ENCODE measurements at regions not wholly inside any gene's neighbourhood (a gene's known extent, or its start where the extent isn't known, plus 50 kb on each side); places are given as distances from the start of the nearest gene placed in this dataset.

DNA sequence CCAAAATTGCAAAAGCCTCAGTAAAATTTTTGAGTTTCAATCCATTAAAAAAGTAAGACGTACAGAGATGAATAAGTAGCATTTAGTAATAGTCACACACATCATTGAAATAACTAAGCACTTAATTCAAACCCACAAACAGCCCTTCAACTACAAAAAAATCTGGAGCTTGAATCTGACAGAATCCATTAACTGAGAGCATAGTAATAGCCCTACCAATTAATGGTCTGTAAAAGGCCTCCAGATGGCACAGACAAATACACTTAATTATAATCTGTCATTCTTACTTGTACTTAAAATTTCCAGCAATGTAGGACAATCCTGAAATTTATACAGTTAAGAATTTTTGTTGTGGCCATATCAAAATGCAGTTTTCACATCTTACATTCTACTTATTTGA is 246.9 kb downstream of the VGLL3 start:
- no peak overlapping the region for H3K4me3 ChIP-seq
- H3K4me2 ChIP-seq, result no peak overlapping the region
- TF ChIP-seq EZH2 (IDR thresholded peaks at IDR 0.05; ENCODE audit: borderline replicate concordance) (no peak), EZH2phosphoT487 (IDR thresholded peaks at IDR 0.05; ENCODE audit: low read depth, severe bottlenecking, unreplicated experiment) (no peak)
- TF ChIP-seq, protein P1, sequence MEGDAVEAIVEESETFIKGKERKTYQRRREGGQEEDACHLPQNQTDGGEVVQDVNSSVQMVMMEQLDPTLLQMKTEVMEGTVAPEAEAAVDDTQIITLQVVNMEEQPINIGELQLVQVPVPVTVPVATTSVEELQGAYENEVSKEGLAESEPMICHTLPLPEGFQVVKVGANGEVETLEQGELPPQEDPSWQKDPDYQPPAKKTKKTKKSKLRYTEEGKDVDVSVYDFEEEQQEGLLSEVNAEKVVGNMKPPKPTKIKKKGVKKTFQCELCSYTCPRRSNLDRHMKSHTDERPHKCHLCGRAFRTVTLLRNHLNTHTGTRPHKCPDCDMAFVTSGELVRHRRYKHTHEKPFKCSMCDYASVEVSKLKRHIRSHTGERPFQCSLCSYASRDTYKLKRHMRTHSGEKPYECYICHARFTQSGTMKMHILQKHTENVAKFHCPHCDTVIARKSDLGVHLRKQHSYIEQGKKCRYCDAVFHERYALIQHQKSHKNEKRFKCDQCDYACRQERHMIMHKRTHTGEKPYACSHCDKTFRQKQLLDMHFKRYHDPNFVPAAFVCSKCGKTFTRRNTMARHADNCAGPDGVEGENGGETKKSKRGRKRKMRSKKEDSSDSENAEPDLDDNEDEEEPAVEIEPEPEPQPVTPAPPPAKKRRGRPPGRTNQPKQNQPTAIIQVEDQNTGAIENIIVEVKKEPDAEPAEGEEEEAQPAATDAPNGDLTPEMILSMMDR (IDR thresholded peaks at IDR 0.05; ENCODE audit: poor library complexity), result no peak
- H3K27me3 ChIP-seq, result no peaks in the 10 kb centered on the region
- WGBS (ENCODE audit: low lambda C conversion rate, missing lambda C conversion rate), result 0% methylated on average over 1 of the region's 1 CpG
- no peaks in the 10 kb centered on the region for H3K36me3 ChIP-seq (replicated peaks; ENCODE audit: insufficient read depth, low read depth)
- no peak overlapping the region for H2AFZ ChIP-seq
- no peak overlapping the region for H3K27ac ChIP-seq
- H3K79me2 ChIP-seq, result no peaks in the 10 kb centered on the region
- no peak for DNase-seq (ENCODE audit: low spot score)
- no peaks in the 10 kb centered on the region for H4K20me1 ChIP-seq (ENCODE audit: insufficient read depth, poor library complexity, severe bottlenecking)
- no peaks in the 10 kb centered on the region for H3K4me1 ChIP-seq (ENCODE audit: insufficient read depth)
- no peaks in the 10 kb centered on the region for H3K9me3 ChIP-seq (ENCODE audit: low read depth)
- H3K9me2 ChIP-seq (replicated peaks; ENCODE audit: insufficient read depth), result no peaks in the 10 kb centered on the region

DNA sequence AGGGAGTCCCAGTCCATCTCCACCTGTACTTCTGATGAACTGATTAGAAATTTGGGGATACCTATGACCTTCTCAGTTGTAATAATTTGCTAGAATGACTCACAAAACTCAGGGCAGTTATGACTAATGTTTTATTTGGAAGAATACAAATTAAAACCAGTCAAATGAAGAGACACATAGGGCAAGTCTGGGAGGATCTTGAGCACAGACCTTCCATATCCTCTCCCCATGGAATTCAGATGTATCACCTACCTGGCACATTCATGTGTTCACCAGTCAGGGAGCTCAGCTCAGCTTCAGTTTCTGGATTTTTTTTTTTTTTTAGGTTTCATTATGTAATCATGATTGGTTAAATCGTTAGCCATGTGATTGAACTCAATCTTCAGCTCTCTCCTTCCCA is 247.7 kb downstream of the VGLL3 start:
- Histone ChIP-seq H4K20me1 (ENCODE audit: insufficient read depth, poor library complexity, severe bottlenecking) (no peaks in the 10 kb centered on the region), H3K36me3 (replicated peaks; ENCODE audit: insufficient read depth, low read depth) (no peaks in the 10 kb centered on the region), H2AFZ (no peak overlapping the region), H3K4me1 (ENCODE audit: insufficient read depth) (no peaks in the 10 kb centered on the region), H3K9me3 (ENCODE audit: low read depth) (no peaks in the 10 kb centered on the region), H3K79me2 (no peaks in the 10 kb centered on the region), H3K27me3 (no peaks in the 10 kb centered on the region), H3K27ac (no peak overlapping the region), H3K4me2 (no peak overlapping the region), H3K9me2 (replicated peaks; ENCODE audit: insufficient read depth) (no peaks in the 10 kb centered on the region), H3K4me3 (no peak overlapping the region)
- WGBS (ENCODE audit: low lambda C conversion rate, missing lambda C conversion rate), result 100% methylated on average over 1 of the region's 1 CpG
- no peak for DNase-seq (ENCODE audit: low spot score)
- TF ChIP-seq EZH2phosphoT487 (IDR thresholded peaks at IDR 0.05; ENCODE audit: low read depth, severe bottlenecking, unreplicated experiment), result no peak
- TF ChIP-seq, protein P1 (IDR thresholded peaks at IDR 0.05; ENCODE audit: poor library complexity), result no peak
- TF ChIP-seq EZH2 (IDR thresholded peaks at IDR 0.05; ENCODE audit: borderline replicate concordance), result no peak

GRCh38 chr3:86740751-86741150 is 250.2 kb downstream of the VGLL3 start:
- H3K4me1 ChIP-seq (ENCODE audit: insufficient read depth), result no peaks in the 10 kb centered on the region
- H2AFZ ChIP-seq, result no peak overlapping the region
- no peak overlapping the region for H3K4me2 ChIP-seq
- no peaks in the 10 kb centered on the region for H4K20me1 ChIP-seq (ENCODE audit: insufficient read depth, poor library complexity, severe bottlenecking)
- H3K9me3 ChIP-seq (ENCODE audit: low read depth), result no peaks in the 10 kb centered on the region
- no peaks in the 10 kb centered on the region for H3K9me2 ChIP-seq (replicated peaks; ENCODE audit: insufficient read depth)
- TF ChIP-seq, protein P1 (IDR thresholded peaks at IDR 0.05; ENCODE audit: poor library complexity), result no peak
- TF ChIP-seq EZH2phosphoT487 (IDR thresholded peaks at IDR 0.05; ENCODE audit: low read depth, severe bottlenecking, unreplicated experiment) (no peak), EZH2 (IDR thresholded peaks at IDR 0.05; ENCODE audit: borderline replicate concordance) (no peak)
- no peaks in the 10 kb centered on the region for H3K27me3 ChIP-seq
- DNase-seq (ENCODE audit: low spot score), result no peak
- no peak overlapping the region for H3K4me3 ChIP-seq
- 92% methylated on average over 3 of the region's 3 CpGs for WGBS (ENCODE audit: low lambda C conversion rate, missing lambda C conversion rate)
- H3K79me2 ChIP-seq, result no peaks in the 10 kb centered on the region
- H3K27ac ChIP-seq, result no peak overlapping the region
- H3K36me3 ChIP-seq (replicated peaks; ENCODE audit: insufficient read depth, low read depth), result no peaks in the 10 kb centered on the region

DNA sequence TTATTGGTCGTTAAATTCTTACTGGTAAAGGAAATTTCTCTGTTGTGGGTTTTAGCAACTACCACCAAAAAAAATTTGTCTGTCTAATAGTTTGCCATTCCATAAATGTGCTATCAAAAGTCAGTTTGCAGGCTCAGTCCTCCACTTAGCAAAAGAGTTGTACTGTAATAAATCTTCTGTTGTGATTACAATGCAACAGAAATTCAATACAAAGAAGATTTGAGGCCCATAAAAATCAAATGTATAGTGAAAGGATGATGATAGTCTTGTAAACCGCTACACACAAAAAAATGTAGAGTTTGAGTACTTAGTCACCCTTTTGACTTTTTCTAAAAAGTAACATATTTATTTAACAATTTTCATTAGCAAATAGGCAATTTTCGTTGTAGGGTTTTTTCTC is 251.7 kb downstream of the VGLL3 start:
- DNase-seq (ENCODE audit: low spot score), result no peak
- no peak overlapping the region for H3K4me2 ChIP-seq
- WGBS (ENCODE audit: low lambda C conversion rate, missing lambda C conversion rate), result 76% methylated on average over 3 of the region's 3 CpGs

More for the DNA sequence above, 251.7 kb downstream of the VGLL3 start:
- H3K27me3 ChIP-seq, result no peaks in the 10 kb centered on the region
- H3K9me2 ChIP-seq (replicated peaks; ENCODE audit: insufficient read depth), result no peaks in the 10 kb centered on the region
- H3K9me3 ChIP-seq (ENCODE audit: low read depth), result no peaks in the 10 kb centered on the region
- no peak overlapping the region for H2AFZ ChIP-seq
- no peaks in the 10 kb centered on the region for H4K20me1 ChIP-seq (ENCODE audit: insufficient read depth, poor library complexity, severe bottlenecking)
- no peaks in the 10 kb centered on the region for H3K36me3 ChIP-seq (replicated peaks; ENCODE audit: insufficient read depth, low read depth)
- H3K4me1 ChIP-seq (ENCODE audit: insufficient read depth), result no peaks in the 10 kb centered on the region
- H3K4me3 ChIP-seq, result no peak overlapping the region
- no peaks in the 10 kb centered on the region for H3K79me2 ChIP-seq
- H3K27ac ChIP-seq, result no peak overlapping the region
- TF ChIP-seq EZH2phosphoT487 (IDR thresholded peaks at IDR 0.05; ENCODE audit: low read depth, severe bottlenecking, unreplicated experiment), result no peak
- TF ChIP-seq, protein P1 (IDR thresholded peaks at IDR 0.05; ENCODE audit: poor library complexity), result no peak
